ENCODE measurements at regions not wholly inside any gene's neighbourhood (a gene's known extent, or its start where the extent isn't known, plus 50 kb on each side); places are given as distances from the start of the nearest gene placed in this dataset.

DNA sequence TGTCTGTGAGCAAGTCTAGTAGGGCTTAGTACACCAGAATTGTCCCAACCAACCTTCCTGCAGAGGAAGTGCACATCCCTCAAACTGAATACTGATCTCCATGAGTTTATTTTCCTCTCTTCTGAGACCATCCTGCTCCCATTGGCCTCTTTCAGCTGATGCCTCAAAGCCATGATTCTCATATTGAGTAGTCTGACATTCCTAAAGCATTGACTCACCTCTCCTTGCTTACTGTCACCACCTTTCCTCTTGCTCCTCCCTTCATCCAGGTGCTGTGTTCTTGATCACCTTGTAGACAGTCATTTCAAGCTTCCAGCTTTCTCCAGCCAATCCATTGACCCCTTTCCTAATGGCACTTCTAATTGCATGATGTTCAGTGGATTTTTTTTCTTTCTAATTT, 583.7 kb upstream of the USP15 start:
- no peaks in the 10 kb centered on the region for H4K20me1 ChIP-seq (ENCODE audit: insufficient read depth)
- TF ChIP-seq, protein P1, sequence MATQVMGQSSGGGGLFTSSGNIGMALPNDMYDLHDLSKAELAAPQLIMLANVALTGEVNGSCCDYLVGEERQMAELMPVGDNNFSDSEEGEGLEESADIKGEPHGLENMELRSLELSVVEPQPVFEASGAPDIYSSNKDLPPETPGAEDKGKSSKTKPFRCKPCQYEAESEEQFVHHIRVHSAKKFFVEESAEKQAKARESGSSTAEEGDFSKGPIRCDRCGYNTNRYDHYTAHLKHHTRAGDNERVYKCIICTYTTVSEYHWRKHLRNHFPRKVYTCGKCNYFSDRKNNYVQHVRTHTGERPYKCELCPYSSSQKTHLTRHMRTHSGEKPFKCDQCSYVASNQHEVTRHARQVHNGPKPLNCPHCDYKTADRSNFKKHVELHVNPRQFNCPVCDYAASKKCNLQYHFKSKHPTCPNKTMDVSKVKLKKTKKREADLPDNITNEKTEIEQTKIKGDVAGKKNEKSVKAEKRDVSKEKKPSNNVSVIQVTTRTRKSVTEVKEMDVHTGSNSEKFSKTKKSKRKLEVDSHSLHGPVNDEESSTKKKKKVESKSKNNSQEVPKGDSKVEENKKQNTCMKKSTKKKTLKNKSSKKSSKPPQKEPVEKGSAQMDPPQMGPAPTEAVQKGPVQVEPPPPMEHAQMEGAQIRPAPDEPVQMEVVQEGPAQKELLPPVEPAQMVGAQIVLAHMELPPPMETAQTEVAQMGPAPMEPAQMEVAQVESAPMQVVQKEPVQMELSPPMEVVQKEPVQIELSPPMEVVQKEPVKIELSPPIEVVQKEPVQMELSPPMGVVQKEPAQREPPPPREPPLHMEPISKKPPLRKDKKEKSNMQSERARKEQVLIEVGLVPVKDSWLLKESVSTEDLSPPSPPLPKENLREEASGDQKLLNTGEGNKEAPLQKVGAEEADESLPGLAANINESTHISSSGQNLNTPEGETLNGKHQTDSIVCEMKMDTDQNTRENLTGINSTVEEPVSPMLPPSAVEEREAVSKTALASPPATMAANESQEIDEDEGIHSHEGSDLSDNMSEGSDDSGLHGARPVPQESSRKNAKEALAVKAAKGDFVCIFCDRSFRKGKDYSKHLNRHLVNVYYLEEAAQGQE (IDR thresholded peaks at IDR 0.05; ENCODE audit: low read depth) = no peak
- no peak for TF ChIP-seq POLR2A (IDR thresholded peaks at IDR 0.05; ENCODE audit: borderline replicate concordance, extremely low read depth, insufficient read depth, insufficient read length)
- TF ChIP-seq EZH2 (IDR thresholded peaks at IDR 0.05) = no peak
- no peak for TF ChIP-seq EZH2phosphoT487 (IDR thresholded peaks at IDR 0.05; ENCODE audit: borderline replicate concordance)
- no peak for TF ChIP-seq EGR1 (IDR thresholded peaks at IDR 0.05; ENCODE audit: low read depth)
- no peak for TF ChIP-seq SRF (IDR thresholded peaks at IDR 0.05; ENCODE audit: low read depth)
- TF ChIP-seq JUND (IDR thresholded peaks at IDR 0.05) = no peak
- TF ChIP-seq, protein P2, sequence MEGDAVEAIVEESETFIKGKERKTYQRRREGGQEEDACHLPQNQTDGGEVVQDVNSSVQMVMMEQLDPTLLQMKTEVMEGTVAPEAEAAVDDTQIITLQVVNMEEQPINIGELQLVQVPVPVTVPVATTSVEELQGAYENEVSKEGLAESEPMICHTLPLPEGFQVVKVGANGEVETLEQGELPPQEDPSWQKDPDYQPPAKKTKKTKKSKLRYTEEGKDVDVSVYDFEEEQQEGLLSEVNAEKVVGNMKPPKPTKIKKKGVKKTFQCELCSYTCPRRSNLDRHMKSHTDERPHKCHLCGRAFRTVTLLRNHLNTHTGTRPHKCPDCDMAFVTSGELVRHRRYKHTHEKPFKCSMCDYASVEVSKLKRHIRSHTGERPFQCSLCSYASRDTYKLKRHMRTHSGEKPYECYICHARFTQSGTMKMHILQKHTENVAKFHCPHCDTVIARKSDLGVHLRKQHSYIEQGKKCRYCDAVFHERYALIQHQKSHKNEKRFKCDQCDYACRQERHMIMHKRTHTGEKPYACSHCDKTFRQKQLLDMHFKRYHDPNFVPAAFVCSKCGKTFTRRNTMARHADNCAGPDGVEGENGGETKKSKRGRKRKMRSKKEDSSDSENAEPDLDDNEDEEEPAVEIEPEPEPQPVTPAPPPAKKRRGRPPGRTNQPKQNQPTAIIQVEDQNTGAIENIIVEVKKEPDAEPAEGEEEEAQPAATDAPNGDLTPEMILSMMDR (IDR thresholded peaks at IDR 0.05 in 2 of 3, conservative IDR thresholded peaks at IDR 0.05 in 1 of 3; ENCODE audit: borderline replicate concordance in 1 of 3, insufficient read depth in 1 of 3, low read depth in 2 of 3, low read length in 2 of 3) = no peak
- TF ChIP-seq TCF7L2 (IDR thresholded peaks at IDR 0.05; ENCODE audit: borderline replicate concordance, extremely low read depth, insufficient read depth, insufficient read length) = no peak
- TF ChIP-seq RAD21 (IDR thresholded peaks at IDR 0.05; ENCODE audit: low read depth) = no peak
- TF ChIP-seq ZFX (IDR thresholded peaks at IDR 0.05) = no peak
- TF ChIP-seq, protein P3, sequence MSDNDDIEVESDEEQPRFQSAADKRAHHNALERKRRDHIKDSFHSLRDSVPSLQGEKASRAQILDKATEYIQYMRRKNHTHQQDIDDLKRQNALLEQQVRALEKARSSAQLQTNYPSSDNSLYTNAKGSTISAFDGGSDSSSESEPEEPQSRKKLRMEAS (IDR thresholded peaks at IDR 0.05) = no peak
- TF ChIP-seq, protein P4, sequence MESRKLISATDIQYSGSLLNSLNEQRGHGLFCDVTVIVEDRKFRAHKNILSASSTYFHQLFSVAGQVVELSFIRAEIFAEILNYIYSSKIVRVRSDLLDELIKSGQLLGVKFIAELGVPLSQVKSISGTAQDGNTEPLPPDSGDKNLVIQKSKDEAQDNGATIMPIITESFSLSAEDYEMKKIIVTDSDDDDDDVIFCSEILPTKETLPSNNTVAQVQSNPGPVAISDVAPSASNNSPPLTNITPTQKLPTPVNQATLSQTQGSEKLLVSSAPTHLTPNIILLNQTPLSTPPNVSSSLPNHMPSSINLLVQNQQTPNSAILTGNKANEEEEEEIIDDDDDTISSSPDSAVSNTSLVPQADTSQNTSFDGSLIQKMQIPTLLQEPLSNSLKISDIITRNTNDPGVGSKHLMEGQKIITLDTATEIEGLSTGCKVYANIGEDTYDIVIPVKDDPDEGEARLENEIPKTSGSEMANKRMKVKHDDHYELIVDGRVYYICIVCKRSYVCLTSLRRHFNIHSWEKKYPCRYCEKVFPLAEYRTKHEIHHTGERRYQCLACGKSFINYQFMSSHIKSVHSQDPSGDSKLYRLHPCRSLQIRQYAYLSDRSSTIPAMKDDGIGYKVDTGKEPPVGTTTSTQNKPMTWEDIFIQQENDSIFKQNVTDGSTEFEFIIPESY (IDR thresholded peaks at IDR 0.05; ENCODE audit: extremely low read depth, insufficient replicate concordance, low read length) = no peak
- TF ChIP-seq YY1 (IDR thresholded peaks at IDR 0.05; ENCODE audit: extremely low read depth, insufficient replicate concordance, low read depth, low read length) = no peak
- no peak for TF ChIP-seq SIN3A (IDR thresholded peaks at IDR 0.05; ENCODE audit: low read depth)
- no peak for TF ChIP-seq ELF1 (IDR thresholded peaks at IDR 0.05; ENCODE audit: borderline replicate concordance, low read depth)
- TF ChIP-seq, protein P5, sequence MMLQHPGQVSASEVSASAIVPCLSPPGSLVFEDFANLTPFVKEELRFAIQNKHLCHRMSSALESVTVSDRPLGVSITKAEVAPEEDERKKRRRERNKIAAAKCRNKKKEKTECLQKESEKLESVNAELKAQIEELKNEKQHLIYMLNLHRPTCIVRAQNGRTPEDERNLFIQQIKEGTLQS (IDR thresholded peaks at IDR 0.05) = no peak
- no peak for TF ChIP-seq CEBPB (IDR thresholded peaks at IDR 0.05; ENCODE audit: low read depth)
- no peak for TF ChIP-seq FOSL1 (IDR thresholded peaks at IDR 0.05; ENCODE audit: low read depth)
- H3K4me1 ChIP-seq (ENCODE audit: control insufficient read depth in 1 of 2, insufficient read depth in 2 of 2, low read length in 2 of 2) = no peaks in the 10 kb centered on the region
- H3K4me3 ChIP-seq (replicated peaks in 1 of 2; ENCODE audit: low read depth in 1 of 2, low read length in 2 of 2) = no peak overlapping the region
- H3K79me2 ChIP-seq (ENCODE audit: insufficient read depth, low read length) = no peaks in the 10 kb centered on the region
- intact Hi-C loops (cut with micrococcal nuclease) = no loop called here
- BruUV-seq (replicated peaks) = no TSS peak
- no peak overlapping the region for H2AFZ ChIP-seq (ENCODE audit: low read depth, low read length, poor library complexity, severe bottlenecking)
- RAD21 ChIA-PET (ENCODE audit: low non-redundant PET in 1 of 2, low total read pairs in 2 of 2, uncharacterized antibody in 2 of 2, unreplicated experiment in 2 of 2) = no interaction called here
- H3K36me3 ChIP-seq (ENCODE audit: control insufficient read depth in 1 of 2, insufficient read depth in 2 of 2, low read length in 2 of 2) = no peaks in the 10 kb centered on the region
- ATAC-seq (peak; percentile 60; the same call in 1 of the 2 replicates), DNase-seq (ENCODE audit: low read depth, low spot score) (no peak)
- no peak overlapping the region for H3K9ac ChIP-seq (ENCODE audit: low read length)
- H3K27me3 ChIP-seq (ENCODE audit: insufficient read depth, low read length) = no peaks in the 10 kb centered on the region
- H3K9me2 ChIP-seq (ENCODE audit: insufficient read depth) = no peaks in the 10 kb centered on the region
- no peak overlapping the region for H3K4me2 ChIP-seq (ENCODE audit: low read length)
- CTCF ChIA-PET = no interaction called here
- H3K9me3 ChIP-seq (ENCODE audit: control insufficient read depth in 1 of 2, insufficient read depth in 1 of 2, low read depth in 1 of 2, low read length in 2 of 2) = no peaks in the 10 kb centered on the region
- POLR2A ChIA-PET = no interaction called here
- no peak overlapping the region for H3K27ac ChIP-seq (ENCODE audit: low read depth, low read length)
